ENCODE measurements at regions not wholly inside any gene's neighbourhood (a gene's known extent, or its start where the extent isn't known, plus 50 kb on each side); places are given as distances from the start of the nearest gene placed in this dataset.

DNA sequence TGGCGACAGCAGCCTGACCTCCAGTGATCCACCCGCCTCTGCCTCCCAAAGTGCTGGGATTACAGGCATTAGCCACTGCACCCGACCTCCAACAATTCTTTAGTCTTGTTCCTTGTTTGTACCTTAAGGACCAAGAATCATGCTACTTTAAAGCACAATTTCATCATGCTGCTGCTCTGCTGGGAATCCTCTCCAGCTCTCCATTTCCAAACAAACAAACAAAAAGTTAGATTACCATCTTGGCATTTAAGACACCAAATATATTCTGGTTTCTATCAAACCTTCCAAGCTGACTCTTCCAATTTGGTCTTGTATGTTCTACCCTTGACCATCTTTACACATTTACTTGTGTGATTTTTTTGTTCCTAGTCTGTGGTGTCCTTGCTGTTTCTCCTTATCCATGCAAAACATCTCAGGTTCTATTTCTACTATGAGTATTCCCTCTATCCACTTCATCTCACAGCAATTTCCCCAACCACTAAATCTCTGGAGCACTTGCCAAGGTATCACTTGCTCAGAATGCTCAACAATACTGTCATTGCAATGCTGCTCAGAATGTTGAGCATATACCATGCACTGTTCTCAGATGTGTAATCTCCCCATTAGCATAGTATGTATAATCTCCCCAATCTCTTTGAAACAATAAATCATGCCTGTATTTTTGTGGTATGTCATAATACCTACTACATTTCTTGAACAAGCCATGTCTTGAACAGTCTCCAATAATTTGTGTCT is 73.2 kb upstream of the GALNT5 start:
- Mint-ChIP-seq H3K9me3 (no peaks in the 10 kb centered on the region), H3K4me1 (ENCODE audit: low read depth) (no peaks in the 10 kb centered on the region), H3K27me3 (ENCODE audit: insufficient read depth) (peaks cover 4% of the 10 kb centered on the region), H3K4me3 (no peak overlapping the region), H3K27ac (no peak overlapping the region), H3K36me3 (ENCODE audit: low read depth) (no peaks in the 10 kb centered on the region)
- DNase-seq (ENCODE audit: low spot score) = no peak
- intact Hi-C loops (cut with micrococcal nuclease) = no loop called here

DNA sequence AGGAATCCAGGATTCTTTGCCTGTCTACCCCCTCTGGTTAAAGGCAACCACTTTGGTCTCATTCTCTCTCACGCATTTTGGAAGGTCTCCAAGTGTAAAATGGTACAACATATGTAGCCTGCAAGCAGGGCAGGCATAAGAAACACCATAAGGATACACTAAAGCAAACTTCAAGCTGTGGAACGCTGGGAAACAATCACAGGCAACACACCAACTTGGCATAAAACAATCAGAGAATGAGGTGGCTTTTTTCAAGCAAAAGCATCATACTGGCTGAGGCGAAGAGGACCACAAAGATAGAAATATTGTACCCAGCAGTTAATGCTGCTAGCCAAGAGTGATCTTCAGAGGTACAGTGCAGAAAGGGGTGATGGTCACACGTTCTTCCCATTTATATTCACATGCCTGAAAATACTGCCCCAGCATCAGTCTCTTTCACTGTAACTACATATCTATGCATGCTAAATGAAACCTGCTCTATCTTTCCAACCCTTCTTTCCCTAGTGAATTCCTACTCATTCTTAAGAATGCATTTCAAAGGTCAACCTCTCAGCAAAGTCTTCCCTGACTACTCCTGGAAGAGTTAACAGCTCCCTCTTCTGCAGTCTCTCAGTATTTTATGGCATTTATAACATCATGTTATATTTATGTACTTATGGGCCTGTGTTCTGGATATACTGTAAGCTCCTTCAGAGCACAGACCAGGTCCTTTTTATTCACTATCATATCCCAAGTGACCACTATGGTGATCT is 71.9 kb upstream of the GALNT5 start:
- H3K27ac Mint-ChIP-seq = no peak overlapping the region
- peaks cover 7% of the 10 kb centered on the region for H3K27me3 Mint-ChIP-seq (ENCODE audit: insufficient read depth)
- no peak for DNase-seq (ENCODE audit: low spot score)
- no peaks in the 10 kb centered on the region for H3K4me1 Mint-ChIP-seq (ENCODE audit: low read depth)
- no peaks in the 10 kb centered on the region for H3K36me3 Mint-ChIP-seq (ENCODE audit: low read depth)
- H3K9me3 Mint-ChIP-seq = no peaks in the 10 kb centered on the region
- no peak overlapping the region for H3K4me3 Mint-ChIP-seq
- intact Hi-C loops (cut with micrococcal nuclease) = no loop called here

DNA sequence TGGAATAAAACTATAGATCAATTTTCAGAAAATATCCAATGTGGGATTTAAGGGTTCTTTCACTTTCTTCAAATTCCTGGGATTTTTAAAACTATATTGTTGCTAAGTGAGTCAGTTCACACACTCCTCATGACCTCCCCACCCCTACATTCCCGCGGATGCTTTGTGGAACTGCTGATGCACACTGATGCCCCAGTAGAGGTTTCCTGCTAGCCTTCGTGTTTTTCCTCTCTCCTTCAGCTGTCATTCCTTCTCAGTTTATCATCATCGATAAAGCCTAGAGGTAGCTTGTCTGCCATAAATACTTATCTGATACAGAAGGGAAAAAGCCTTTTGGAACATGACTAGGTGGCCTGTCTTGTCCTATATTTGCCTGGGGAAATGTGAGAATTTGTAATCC is 67.4 kb upstream of the GALNT5 start:
- peaks cover 16% of the 10 kb centered on the region for H3K27me3 Mint-ChIP-seq (ENCODE audit: insufficient read depth)
- no peaks in the 10 kb centered on the region for H3K9me3 Mint-ChIP-seq
- no peak overlapping the region for H3K4me3 Mint-ChIP-seq
- H3K36me3 Mint-ChIP-seq (ENCODE audit: low read depth) = no peaks in the 10 kb centered on the region
- H3K4me1 Mint-ChIP-seq (ENCODE audit: low read depth) = peaks cover 14% of the 10 kb centered on the region
- DNase-seq (ENCODE audit: low spot score) = no peak
- H3K27ac Mint-ChIP-seq = no peak overlapping the region
- intact Hi-C loops (cut with micrococcal nuclease) = loop anchor here (5.0 kb wide), 3 partner anchors 293 to 603 kb away; no protein-coding TSS in a partner anchor

DNA sequence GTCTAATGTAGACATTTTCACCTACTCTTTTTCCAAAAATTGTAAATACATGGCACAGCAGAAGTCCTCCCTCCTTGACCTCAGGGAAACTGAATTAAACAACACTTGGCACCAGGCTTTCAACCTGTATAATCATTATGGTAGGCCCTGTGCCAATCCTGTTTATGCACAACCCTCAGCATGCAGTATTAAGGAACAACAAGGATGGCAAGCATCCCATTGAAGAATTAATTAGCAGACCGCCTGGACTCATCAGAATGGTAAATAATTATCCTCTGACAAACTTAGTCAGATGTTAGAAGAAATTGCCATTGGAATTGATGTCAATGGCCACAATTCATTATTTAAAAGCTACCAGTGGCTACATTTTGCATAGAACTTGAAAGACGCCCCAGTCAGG is 66.3 kb upstream of the GALNT5 start:
- H3K4me3 Mint-ChIP-seq = no peak overlapping the region
- no peak for DNase-seq (ENCODE audit: low spot score)
- no peak overlapping the region for H3K27ac Mint-ChIP-seq
- intact Hi-C loops (cut with micrococcal nuclease) = loop anchor here (5.0 kb wide), 3 partner anchors 294 to 604 kb away; no protein-coding TSS in a partner anchor
- peaks cover 18% of the 10 kb centered on the region for H3K27me3 Mint-ChIP-seq (ENCODE audit: insufficient read depth)
- peaks cover 14% of the 10 kb centered on the region for H3K4me1 Mint-ChIP-seq (ENCODE audit: low read depth)
- no peaks in the 10 kb centered on the region for H3K9me3 Mint-ChIP-seq
- H3K36me3 Mint-ChIP-seq (ENCODE audit: low read depth) = no peaks in the 10 kb centered on the region

DNA sequence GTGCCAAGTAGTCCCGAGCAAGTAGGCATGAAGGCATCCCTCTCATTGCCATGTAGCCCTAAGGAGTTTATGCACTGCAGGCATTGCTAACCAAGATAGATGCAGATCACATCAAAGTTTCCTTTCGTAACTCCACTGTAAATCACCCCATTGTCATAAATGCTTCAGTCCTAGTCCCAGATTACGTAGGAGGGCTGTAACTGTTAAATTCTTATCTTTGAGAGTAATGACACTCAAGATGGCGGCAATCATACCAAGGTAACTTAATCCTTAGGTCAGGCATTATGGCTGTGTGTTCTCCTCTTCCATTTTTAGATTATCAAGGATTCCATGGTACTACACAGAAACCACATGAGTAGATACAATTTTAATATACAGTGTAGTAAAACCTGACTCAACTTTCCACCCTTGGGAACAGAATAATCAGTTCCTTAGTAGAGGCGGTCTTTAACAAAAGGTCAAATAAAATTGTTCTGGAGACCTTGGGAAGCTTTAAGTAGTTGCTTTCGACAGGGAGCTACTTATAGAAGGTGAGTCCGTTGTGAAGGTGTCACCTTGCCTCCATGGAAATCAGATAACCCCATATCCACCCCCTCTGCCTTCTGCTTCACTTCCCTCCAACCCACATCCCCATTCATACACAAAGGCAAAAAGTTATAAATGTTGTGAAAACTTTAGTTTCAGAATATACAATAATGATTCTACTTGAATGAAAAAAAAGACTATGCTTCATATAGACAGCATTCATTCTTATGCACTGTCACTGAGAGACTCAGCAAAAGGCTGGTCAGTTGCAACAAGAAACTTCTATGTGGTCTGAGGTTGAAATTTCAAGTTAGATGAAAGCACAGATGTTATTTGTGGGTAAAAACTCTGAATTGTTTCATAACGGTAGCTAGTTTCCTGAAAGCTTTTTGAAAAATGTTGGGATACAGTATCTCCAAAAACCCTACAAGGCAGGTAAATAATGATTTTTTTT is 64.8 kb upstream of the GALNT5 start:
- DNase-seq (ENCODE audit: low spot score) = no peak
- H3K36me3 Mint-ChIP-seq (ENCODE audit: low read depth) = no peaks in the 10 kb centered on the region
- intact Hi-C loops (cut with micrococcal nuclease) = loop anchor here (5.0 kb wide), 3 partner anchors 295 to 605 kb away; no protein-coding TSS in a partner anchor
- no peaks in the 10 kb centered on the region for H3K9me3 Mint-ChIP-seq
- no peak overlapping the region for H3K4me3 Mint-ChIP-seq
- no peak overlapping the region for H3K27ac Mint-ChIP-seq
- peaks cover 14% of the 10 kb centered on the region for H3K4me1 Mint-ChIP-seq (ENCODE audit: low read depth)
- H3K27me3 Mint-ChIP-seq (ENCODE audit: insufficient read depth) = peaks cover 15% of the 10 kb centered on the region

DNA sequence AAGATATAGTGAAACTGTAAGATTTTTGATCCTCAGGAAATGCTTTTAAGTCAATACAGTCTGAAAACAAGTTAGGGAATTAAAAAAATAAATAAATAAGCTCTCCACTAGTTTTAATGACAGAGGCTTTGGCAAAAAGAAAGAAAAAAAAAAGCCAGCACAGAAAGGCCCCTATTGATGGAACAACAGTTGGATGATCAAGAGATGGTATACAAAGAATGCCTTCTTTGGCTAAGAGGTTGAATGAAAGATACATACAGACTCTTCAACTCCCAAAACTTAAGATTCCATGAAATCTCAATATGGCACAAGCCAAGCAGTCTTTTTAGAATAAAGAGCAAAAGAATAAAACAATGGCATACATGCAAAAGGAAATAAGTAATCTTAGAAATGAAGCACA is 64.0 kb upstream of the GALNT5 start:
- H3K4me3 Mint-ChIP-seq = no peak overlapping the region
- no peaks in the 10 kb centered on the region for H3K36me3 Mint-ChIP-seq (ENCODE audit: low read depth)
- no peak overlapping the region for H3K27ac Mint-ChIP-seq
- peaks cover 19% of the 10 kb centered on the region for H3K27me3 Mint-ChIP-seq (ENCODE audit: insufficient read depth)
- intact Hi-C loops (cut with micrococcal nuclease) = loop anchor here (5.0 kb wide), 3 partner anchors 296 to 606 kb away; no protein-coding TSS in a partner anchor
- H3K4me1 Mint-ChIP-seq (ENCODE audit: low read depth) = peaks cover 14% of the 10 kb centered on the region
- H3K9me3 Mint-ChIP-seq = no peaks in the 10 kb centered on the region
- DNase-seq (ENCODE audit: low spot score) = no peak

DNA sequence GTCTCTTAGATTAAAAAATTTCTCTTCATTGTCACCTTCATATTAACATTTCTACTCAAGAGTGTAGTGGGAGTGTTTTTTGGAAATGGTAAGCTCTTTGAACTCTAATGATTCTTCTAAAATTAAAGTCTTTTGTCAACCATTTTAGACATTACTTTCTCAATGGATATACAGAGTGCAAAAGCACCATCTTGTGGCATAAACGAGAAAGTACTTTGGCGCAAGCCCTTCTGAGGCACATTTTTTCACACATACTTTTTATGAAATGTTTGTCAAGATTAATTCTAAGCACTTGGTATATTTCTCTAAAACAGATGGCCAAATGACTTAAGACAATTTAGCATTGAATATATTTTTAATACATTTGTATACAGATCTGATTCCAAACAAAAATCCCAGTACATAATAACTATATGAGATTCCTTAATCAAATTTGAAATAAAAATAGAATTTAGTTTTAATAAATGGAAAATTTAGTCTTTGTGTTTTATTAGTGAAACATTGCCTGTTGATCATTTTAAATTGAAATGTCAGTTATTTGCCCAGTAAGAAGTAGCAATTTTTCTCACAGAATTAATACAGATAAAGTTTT is 63.3 kb upstream of the GALNT5 start:
- no peak for DNase-seq (ENCODE audit: low spot score)
- H3K27me3 Mint-ChIP-seq (ENCODE audit: insufficient read depth) = peaks cover 21% of the 10 kb centered on the region
- H3K4me3 Mint-ChIP-seq = no peak overlapping the region
- no peak overlapping the region for H3K27ac Mint-ChIP-seq
- H3K36me3 Mint-ChIP-seq (ENCODE audit: low read depth) = no peaks in the 10 kb centered on the region
- no peaks in the 10 kb centered on the region for H3K9me3 Mint-ChIP-seq
- intact Hi-C loops (cut with micrococcal nuclease) = loop anchor here (2.0 to 5.0 kb wide), 5 partner anchors 297 to 1825 kb away; no protein-coding TSS in a partner anchor
- H3K4me1 Mint-ChIP-seq (ENCODE audit: low read depth) = peaks cover 14% of the 10 kb centered on the region

DNA sequence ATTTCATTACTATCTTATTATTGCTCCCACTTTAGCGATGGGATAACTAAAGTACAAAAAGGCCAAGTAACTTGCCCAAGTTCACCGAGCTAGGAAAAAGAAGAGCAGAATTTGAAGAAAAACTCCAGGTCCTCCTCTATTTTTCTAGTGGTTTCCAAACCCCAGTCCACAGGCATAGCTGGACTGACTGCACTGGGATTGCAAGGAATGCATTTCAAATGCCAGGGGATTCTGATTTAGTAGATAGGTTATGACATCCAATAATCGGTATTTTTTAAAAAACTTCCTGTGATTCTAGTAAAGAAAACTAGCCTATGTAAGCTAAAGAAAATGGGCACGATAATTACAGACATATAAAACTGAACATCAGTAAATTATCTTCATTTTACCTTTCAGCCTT is 62.7 kb upstream of the GALNT5 start:
- peaks cover 14% of the 10 kb centered on the region for H3K4me1 Mint-ChIP-seq (ENCODE audit: low read depth)

DNA sequence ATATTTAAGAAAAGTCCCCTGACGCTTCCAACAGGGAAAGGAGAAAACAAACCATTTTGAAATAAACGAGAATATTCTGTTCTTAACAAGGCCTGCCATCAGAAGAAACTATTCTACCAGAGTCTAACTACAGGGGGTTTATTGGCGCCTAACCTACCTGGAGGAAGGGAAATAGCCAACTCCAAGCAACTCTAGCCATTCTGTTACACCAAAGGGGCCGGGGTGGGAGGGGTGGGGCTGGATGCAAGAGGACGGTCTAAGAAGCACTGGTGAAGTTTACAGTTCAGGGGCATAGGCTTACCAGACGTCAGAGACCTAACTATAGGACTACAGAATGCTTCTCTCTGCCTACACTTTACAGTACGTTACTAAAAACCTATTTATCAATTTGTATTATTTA is 60.5 kb upstream of the GALNT5 start:
- H3K36me3 Mint-ChIP-seq (ENCODE audit: low read depth) = no peaks in the 10 kb centered on the region

More for the DNA sequence above, 62.7 kb upstream of the GALNT5 start:
- Mint-ChIP-seq H3K4me3 (no peak overlapping the region), H3K27ac (no peak overlapping the region), H3K9me3 (no peaks in the 10 kb centered on the region), H3K27me3 (ENCODE audit: insufficient read depth) (peaks cover 21% of the 10 kb centered on the region), H3K36me3 (ENCODE audit: low read depth) (no peaks in the 10 kb centered on the region)
- DNase-seq (ENCODE audit: low spot score) = no peak
- intact Hi-C loops (cut with micrococcal nuclease) = loop anchor here (2.0 to 5.0 kb wide), 5 partner anchors 298 to 1826 kb away; no protein-coding TSS in a partner anchor

DNA sequence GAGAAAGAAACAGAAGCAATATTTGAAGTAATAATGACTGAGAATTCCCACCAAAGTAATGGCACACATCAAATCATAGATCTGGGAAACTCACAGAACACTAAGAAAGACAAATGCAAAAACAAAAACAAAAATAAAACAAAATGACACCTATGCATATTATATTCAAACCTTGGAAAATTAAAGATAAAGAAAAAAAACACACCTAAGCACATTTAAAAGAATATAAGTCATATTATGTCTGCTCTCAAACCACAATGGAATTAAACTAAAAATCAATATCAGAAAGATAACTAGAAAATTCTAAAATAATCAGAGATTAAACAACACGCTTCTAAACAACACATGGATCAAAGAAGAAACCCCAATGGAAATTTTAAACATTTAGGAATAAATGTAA is 59.7 kb upstream of the GALNT5 start:
- intact Hi-C loops (cut with micrococcal nuclease) = no loop called here
- no peaks in the 10 kb centered on the region for H3K36me3 Mint-ChIP-seq (ENCODE audit: low read depth)
- no peak for DNase-seq (ENCODE audit: low spot score)
- H3K4me3 Mint-ChIP-seq = no peak overlapping the region
- H3K27me3 Mint-ChIP-seq (ENCODE audit: insufficient read depth) = peaks cover 18% of the 10 kb centered on the region
- H3K9me3 Mint-ChIP-seq = no peaks in the 10 kb centered on the region
- H3K4me1 Mint-ChIP-seq (ENCODE audit: low read depth) = peaks cover 11% of the 10 kb centered on the region
- no peak overlapping the region for H3K27ac Mint-ChIP-seq

More for the DNA sequence above, 60.5 kb upstream of the GALNT5 start:
- no peaks in the 10 kb centered on the region for H3K9me3 Mint-ChIP-seq
- no peak for DNase-seq (ENCODE audit: low spot score)
- H3K27ac Mint-ChIP-seq = no peak overlapping the region
- no peak overlapping the region for H3K4me3 Mint-ChIP-seq
- peaks cover 25% of the 10 kb centered on the region for H3K27me3 Mint-ChIP-seq (ENCODE audit: insufficient read depth)
- peaks cover 14% of the 10 kb centered on the region for H3K4me1 Mint-ChIP-seq (ENCODE audit: low read depth)
- intact Hi-C loops (cut with micrococcal nuclease) = no loop called here

DNA sequence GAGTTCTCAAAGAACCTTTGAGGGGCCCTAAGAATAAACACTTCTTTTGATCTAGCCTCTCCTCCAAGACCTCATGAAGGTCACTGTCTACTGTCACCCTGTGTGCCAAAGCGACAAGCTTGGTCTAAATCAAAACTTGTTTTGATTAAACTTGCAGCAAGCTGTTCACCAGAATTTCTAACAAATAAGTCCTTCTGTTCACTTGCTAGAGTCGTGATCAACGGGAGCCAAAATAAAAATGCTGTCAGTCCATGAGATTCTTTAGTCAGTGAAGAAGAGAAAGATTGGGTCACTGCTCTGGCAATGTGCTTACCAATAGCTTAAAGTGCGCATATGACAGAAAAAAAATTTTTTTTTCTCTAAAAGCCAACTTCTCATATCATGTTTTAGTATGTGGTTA is 53.9 kb upstream of the GALNT5 start:
- Mint-ChIP-seq H3K4me1 (ENCODE audit: low read depth) (no peaks in the 10 kb centered on the region), H3K27ac (no peak overlapping the region), H3K4me3 (no peak overlapping the region), H3K36me3 (ENCODE audit: low read depth) (no peaks in the 10 kb centered on the region), H3K9me3 (no peaks in the 10 kb centered on the region), H3K27me3 (ENCODE audit: insufficient read depth) (peaks cover 19% of the 10 kb centered on the region)
- intact Hi-C loops (cut with micrococcal nuclease) = no loop called here
- DNase-seq (ENCODE audit: low spot score) = no peak

DNA sequence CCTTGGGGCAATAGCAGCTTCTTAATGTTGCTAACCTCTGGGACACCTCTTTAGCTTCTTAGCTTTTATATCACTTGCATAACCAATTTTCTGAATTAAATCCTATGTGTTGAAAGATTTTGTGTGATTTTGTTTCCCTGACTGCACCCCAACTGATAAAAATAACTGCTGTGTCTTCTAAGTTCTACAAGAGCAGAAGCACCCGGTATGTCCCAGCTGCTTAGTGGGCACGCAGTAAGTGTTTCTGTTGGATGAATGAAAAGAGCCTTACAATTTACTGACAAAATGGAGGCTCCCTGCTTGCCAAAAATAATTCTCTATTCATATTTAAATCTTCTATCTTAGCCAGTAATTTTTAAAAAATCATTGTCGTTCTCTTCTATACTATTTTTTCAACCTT is 53.1 kb upstream of the GALNT5 start:
- no peak for DNase-seq (ENCODE audit: low spot score)
- peaks cover 17% of the 10 kb centered on the region for H3K27me3 Mint-ChIP-seq (ENCODE audit: insufficient read depth)
- no peak overlapping the region for H3K27ac Mint-ChIP-seq
- H3K9me3 Mint-ChIP-seq = no peaks in the 10 kb centered on the region
- H3K4me3 Mint-ChIP-seq = no peak overlapping the region
- intact Hi-C loops (cut with micrococcal nuclease) = no loop called here
- no peaks in the 10 kb centered on the region for H3K36me3 Mint-ChIP-seq (ENCODE audit: low read depth)
- H3K4me1 Mint-ChIP-seq (ENCODE audit: low read depth) = no peaks in the 10 kb centered on the region

Data from activated T-helper 1 cell treated with anti-CD3 and anti-CD28 coated beads, Interleukin-12 subunit alpha, Interleukin-12 subunit beta, Interleukin-2, Interleukin-4 antibody, amounts not matched to agents 30 ng/mL and 10 ng/mL and 1 ng/mL, durations not matched to agents 14 hours and 24 hours and 36 hours (primary cell).